Right atrium auricular region (tissue), 2 donors: ENCODE measurements at regions not wholly inside any gene's neighbourhood (a gene's known extent, or its start where the extent isn't known, plus 50 kb on each side); places are given as distances from the start of the nearest gene placed in this dataset.
A peak's percentile ranks its signal among the peaks of the same experiment; 100 is the strongest.

Source experiments
- DNase-seq: peaks from one replicate; pipeline ENCODE4 v3.0.0-alpha.2; 2019; ENCODE audit warnings: low spot score
- H3K27ac ChIP-seq, 2 donors: fragments of 200-600 bp; sonication (generic); 1 replicate in 1 of 2; 2 replicates in 1 of 2; pipeline ENCODE4 v1.5.1; 2016 to 2019
- H3K27me3 ChIP-seq, 2 donors: fragments of 200-600 bp; sonication (generic); one replicate each; pipeline versions ENCODE4 v1.5.1 to v1.6.0; 2017 to 2019
- H3K36me3 ChIP-seq: fragments of 200-600 bp; sonication (generic); one replicate; pipeline ENCODE4 v1.5.1; 2016
- H3K4me1 ChIP-seq, 2 donors: fragments of 200-600 bp; sonication (generic); one replicate each; pipeline versions ENCODE4 v1.5.1 to v1.6.0; 2017 to 2019
- H3K4me3 ChIP-seq, 2 donors: fragments of 200-600 bp; sonication (generic); 1 replicate in 1 of 2; 2 replicates in 1 of 2; pipeline ENCODE4 v1.5.1; 2017 to 2019; ENCODE audit warnings: mild to moderate bottlenecking in 1 of 2, moderate library complexity in 1 of 2
- H3K9me3 ChIP-seq, 2 donors: fragments of 200-600 bp; sonication (generic); one replicate each; pipeline ENCODE4 v1.5.1; 2019
- TF ChIP-seq, protein P1 (sequence below), 2 donors: fragments of 200-600 bp; sonication (generic); IDR thresholded peaks; one replicate each; pipeline ENCODE4 v1.5.1; 2019; ENCODE audit warnings: antibody characterized with exemption in 2 of 2

DNA sequence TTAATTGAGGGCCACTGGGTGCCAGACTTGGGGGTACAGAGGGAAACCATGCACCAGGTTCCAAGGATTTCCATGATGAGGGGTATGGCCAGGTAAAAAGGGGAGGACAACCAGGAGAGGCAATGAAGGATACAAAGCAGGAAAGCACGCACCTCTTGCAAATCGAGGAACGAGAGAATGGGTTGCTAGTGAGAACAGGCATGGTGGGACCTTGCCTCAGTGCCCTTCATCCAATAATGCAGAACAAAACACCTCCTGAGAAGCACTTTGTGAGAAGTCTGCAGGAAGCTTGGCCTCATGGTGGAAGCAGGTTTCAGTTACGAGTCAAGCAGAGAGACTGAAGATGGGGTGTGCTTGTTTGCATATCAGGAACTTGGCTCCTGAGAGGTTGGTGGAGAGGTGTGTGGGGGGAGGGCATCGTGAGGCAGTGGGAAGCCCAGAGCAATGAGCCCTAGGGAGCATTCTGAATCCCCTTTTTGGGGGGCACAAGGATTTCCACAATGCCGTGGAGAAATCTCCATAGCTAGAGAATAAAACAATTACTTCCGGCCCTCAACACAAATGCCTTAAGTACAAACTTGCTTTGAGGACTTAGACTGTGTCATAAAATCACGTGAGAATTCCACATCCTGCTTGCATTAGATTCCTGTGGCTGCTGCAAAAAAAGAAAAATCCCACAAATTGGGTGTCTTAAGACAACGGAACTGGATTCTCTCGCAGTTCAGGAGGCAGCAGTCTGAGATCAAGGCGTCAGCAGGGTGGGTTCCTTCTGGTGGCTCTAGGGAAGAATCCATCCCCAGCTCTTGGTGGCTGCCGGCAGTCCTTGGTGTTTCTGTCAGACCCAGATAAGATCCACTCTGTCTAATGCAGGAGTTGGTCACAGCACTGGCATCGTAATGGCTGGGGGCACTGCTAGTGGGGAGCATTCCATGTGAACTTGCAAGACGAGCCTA is 54.9 kb upstream of the BACE2 start:
- Histone ChIP-seq H3K27ac (no peak overlapping the region), H3K27me3 (no peaks in the 10 kb centered on the region), H3K36me3 (no peaks in the 10 kb centered on the region), H3K4me3 (peak overlapping the region in 1 of 2 donors; percentile 1), H3K4me1 (peaks cover 0 to 10% of the 10 kb centered on the region in 2 donors), H3K9me3 (no peaks in the 10 kb centered on the region)
- TF ChIP-seq, protein P1, sequence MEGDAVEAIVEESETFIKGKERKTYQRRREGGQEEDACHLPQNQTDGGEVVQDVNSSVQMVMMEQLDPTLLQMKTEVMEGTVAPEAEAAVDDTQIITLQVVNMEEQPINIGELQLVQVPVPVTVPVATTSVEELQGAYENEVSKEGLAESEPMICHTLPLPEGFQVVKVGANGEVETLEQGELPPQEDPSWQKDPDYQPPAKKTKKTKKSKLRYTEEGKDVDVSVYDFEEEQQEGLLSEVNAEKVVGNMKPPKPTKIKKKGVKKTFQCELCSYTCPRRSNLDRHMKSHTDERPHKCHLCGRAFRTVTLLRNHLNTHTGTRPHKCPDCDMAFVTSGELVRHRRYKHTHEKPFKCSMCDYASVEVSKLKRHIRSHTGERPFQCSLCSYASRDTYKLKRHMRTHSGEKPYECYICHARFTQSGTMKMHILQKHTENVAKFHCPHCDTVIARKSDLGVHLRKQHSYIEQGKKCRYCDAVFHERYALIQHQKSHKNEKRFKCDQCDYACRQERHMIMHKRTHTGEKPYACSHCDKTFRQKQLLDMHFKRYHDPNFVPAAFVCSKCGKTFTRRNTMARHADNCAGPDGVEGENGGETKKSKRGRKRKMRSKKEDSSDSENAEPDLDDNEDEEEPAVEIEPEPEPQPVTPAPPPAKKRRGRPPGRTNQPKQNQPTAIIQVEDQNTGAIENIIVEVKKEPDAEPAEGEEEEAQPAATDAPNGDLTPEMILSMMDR (IDR thresholded peaks at IDR 0.05): no peak
- peak; percentile 54 for DNase-seq

DNA sequence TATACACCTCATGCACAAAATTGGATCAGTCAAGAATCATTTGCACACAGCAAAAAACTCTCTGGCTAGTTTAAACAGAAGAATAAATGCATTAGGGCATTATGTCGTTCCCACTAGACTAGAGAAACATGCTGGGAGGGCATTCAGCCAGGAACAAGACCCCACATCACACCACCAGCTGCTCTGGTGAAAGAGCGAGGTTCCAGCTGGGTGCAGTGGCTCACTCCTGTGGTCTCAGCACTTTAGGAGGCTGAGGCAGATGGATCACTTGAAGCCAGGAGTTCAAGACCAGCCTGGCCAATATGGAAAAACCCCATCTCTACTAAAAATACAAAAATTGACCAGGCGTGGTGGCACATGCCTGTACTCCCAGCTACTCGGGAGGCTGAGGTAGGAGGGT is 52.1 kb upstream of the BACE2 start:
- no peak for DNase-seq
- no peaks in the 10 kb centered on the region for H3K9me3 ChIP-seq
- no peaks in the 10 kb centered on the region for H3K36me3 ChIP-seq
- TF ChIP-seq, protein P1 (IDR thresholded peaks at IDR 0.05): no peak
- H3K27me3 ChIP-seq: no peaks in the 10 kb centered on the region
- H3K4me1 ChIP-seq: peaks cover 0 to 10% of the 10 kb centered on the region in 2 donors
- H3K4me3 ChIP-seq: no peak overlapping the region
- H3K27ac ChIP-seq: no peak overlapping the region
